B cell (primary cell): ENCODE measurements at regions not wholly inside any gene's neighbourhood (a gene's known extent, or its start where the extent isn't known, plus 50 kb on each side); places are given as distances from the start of the nearest gene placed in this dataset.

ENCODE experiments used
- ATAC-seq: fragments of 200-7000 bp; cut with Tn5 transposase; one replicate; pipeline ENCODE4 v1.10.0; 2021; ENCODE audit warnings: low read depth, mild to moderate bottlenecking, moderate number of reproducible peaks, moderate library complexity
- CTCF ChIA-PET: fragments of 350-600 bp; sonication (Branson Sonifier 250); formaldehyde crosslinking; loops from one replicate; lab custom pipeline; 2021; ENCODE audit warnings: antibody characterized with exemption, inconsistent platforms; lab: Charles Lee
- POLR2A ChIA-PET: fragments of 350-600 bp; sonication (Branson Sonifier 250); formaldehyde crosslinking; loops from one replicate; lab custom pipeline; 2021; ENCODE audit warnings: antibody characterized with exemption; lab: Charles Lee
- DNase-seq: peaks from one replicate; pipeline ENCODE4 v3.0.0; 2013
- H2AFZ ChIP-seq: 2 replicates; pipeline ENCODE4 v1.6.1; 2012; ENCODE audit warnings: mild to moderate bottlenecking, low read depth, low read length; ENCODE audit not compliant: insufficient read depth, poor library complexity, severe bottlenecking
- H3K27ac ChIP-seq, 2 donors: 1 replicate in 1 of 2; 2 replicates in 1 of 2; pipeline ENCODE4 v1.5.1; 2012 to 2013; ENCODE audit warnings: low read length in 2 of 2, mild to moderate bottlenecking in 2 of 2, moderate library complexity in 1 of 2
- H3K27me3 ChIP-seq, 4 experiments: fragments of 200-600 bp in 1 of 4; sonication (generic) in 1 of 4; replicated peaks in 1 of 4; 1 replicate in 2 of 4; 2 replicates in 2 of 4; pipeline versions ENCODE4 v1.6.1 to v1.7.0; 2013 to 2016; ENCODE audit warnings: low read length in 3 of 4, mild to moderate bottlenecking in 2 of 4, mixed read lengths in 1 of 4, moderate library complexity in 1 of 4; ENCODE audit not compliant: insufficient read depth in 4 of 4, control insufficient read depth in 3 of 4; ENCODE audit errors: control extremely low read depth in 1 of 4
- H3K36me3 ChIP-seq, 2 experiments: replicated peaks in 1 of 2; 1 replicate in 1 of 2; 2 replicates in 1 of 2; pipeline versions ENCODE4 v1.6.1 to v1.7.1; 2013; ENCODE audit warnings: low read length in 1 of 2; ENCODE audit not compliant: insufficient read depth in 2 of 2, control insufficient read depth in 1 of 2; ENCODE audit errors: control extremely low read depth in 1 of 2, extremely low read depth in 1 of 2
- H3K4me1 ChIP-seq, 2 donors: fragments of 200-600 bp in 1 of 2; sonication (generic) in 1 of 2; 1 replicate in 1 of 2; 2 replicates in 1 of 2; pipeline versions ENCODE4 v1.5.1 to v1.6.1; 2013 to 2017; ENCODE audit warnings: low read length in 2 of 2; ENCODE audit not compliant: control insufficient read depth in 2 of 2, insufficient read depth in 2 of 2
- H3K4me2 ChIP-seq: replicated peaks from 2 replicates; pipeline ENCODE3; 2012; ENCODE audit warnings: mild to moderate bottlenecking, low read depth, low read length; ENCODE audit not compliant: poor library complexity, severe bottlenecking
- H3K4me3 ChIP-seq, 5 experiments: fragments of 200-600 bp in 1 of 5; sonication (generic) in 1 of 5; 1 replicate in 3 of 5; 2 replicates in 2 of 5; pipeline versions ENCODE4 v1.5.1 to v1.7.0; 2011 to 2016; ENCODE audit warnings: low read length in 4 of 5, mild to moderate bottlenecking in 4 of 5, low read depth in 2 of 5, control low read depth in 1 of 5, moderate library complexity in 1 of 5; ENCODE audit not compliant: insufficient read depth in 1 of 5; ENCODE audit errors: control extremely low read depth in 1 of 5, extremely low read depth in 1 of 5
- H3K79me2 ChIP-seq: fragments of 200-600 bp; sonication (generic); one replicate; pipeline ENCODE4 v1.6.0; 2016; ENCODE audit warnings: low read length; ENCODE audit not compliant: control insufficient read depth, insufficient read depth
- H3K9ac ChIP-seq: fragments of 200-600 bp; sonication (generic); 2 replicates; pipeline ENCODE4 v1.6.1; 2017; ENCODE audit warnings: mild to moderate bottlenecking, low read length, moderate library complexity
- H3K9me3 ChIP-seq, 3 donors: one replicate each; pipeline versions ENCODE4 v1.6.1 to v1.7.1; 2013; ENCODE audit warnings: low read length in 2 of 3; ENCODE audit not compliant: control insufficient read depth in 2 of 3, insufficient read depth in 1 of 3; ENCODE audit errors: control extremely low read depth in 1 of 3
- H4K20me1 ChIP-seq: 2 replicates; pipeline ENCODE4 v1.6.0; 2012; ENCODE audit warnings: mild to moderate bottlenecking, low read length; ENCODE audit not compliant: insufficient read depth, control insufficient read depth, poor library complexity, severe bottlenecking
- H3K27ac Mint-ChIP-seq: one replicate; pipeline ENCODE4 v1.8.0; 2021; ENCODE audit warnings: mixed read lengths
- H3K27me3 Mint-ChIP-seq: one replicate; pipeline ENCODE4 v1.8.0; 2021; ENCODE audit warnings: mixed read lengths
- H3K4me1 Mint-ChIP-seq: one replicate; pipeline ENCODE4 v1.8.0; 2021; ENCODE audit warnings: mixed read lengths
- H3K4me3 Mint-ChIP-seq: one replicate; pipeline ENCODE4 v1.8.0; 2021; ENCODE audit warnings: mixed read lengths
- H3K9me3 Mint-ChIP-seq: one replicate; pipeline ENCODE4 v1.8.0; 2022; ENCODE audit warnings: mixed read lengths; ENCODE audit not compliant: insufficient read depth
- CTCF ChIP-seq: fragments of 200-600 bp; IDR thresholded peaks from one replicate; pipeline ENCODE4 v1.8.0; 2022; ENCODE audit warnings: antibody characterized with exemption, mild to moderate bottlenecking
- EZH2 ChIP-seq: IDR thresholded peaks from 2 replicates; pipeline ENCODE4 v1.6.1; 2012; ENCODE audit warnings: borderline replicate concordance, low read depth, mild to moderate bottlenecking, moderate library complexity, low read length; ENCODE audit not compliant: insufficient read depth, poor library complexity, severe bottlenecking
- WGBS: methylation state at CpG from one replicate; pipeline ENCODE4 v1.1.5; 2013; ENCODE audit warnings: missing lambda C conversion rate; ENCODE audit not compliant: insufficient coverage; 5-methylcytosine and 5-hydroxymethylcytosine counted together
- intact Hi-C: fragments of 100-400 bp; cut with micrococcal nuclease; formaldehyde crosslinking; loops from one replicate; pipeline ENCODE4 v1.10.0; 2022

- no peak overlapping the region for H2AFZ ChIP-seq
- no peaks in the 10 kb centered on the region for H3K9me3 ChIP-seq
- 85% methylated on average over 5 of the region's 6 CpGs for whole genome bisulfite sequencing
- H3K27ac Mint-ChIP-seq, result no peak overlapping the region
- TF ChIP-seq CTCF (no peak), EZH2 (no peak)
- H3K27me3 Mint-ChIP-seq, result no peaks in the 10 kb centered on the region
- no peaks in the 10 kb centered on the region for H3K4me1 ChIP-seq
- H3K36me3 ChIP-seq, result no peaks in the 10 kb centered on the region
- no peaks in the 10 kb centered on the region for H3K27me3 ChIP-seq
- H3K79me2 ChIP-seq, result no peaks in the 10 kb centered on the region
- H3K9ac ChIP-seq, result no peak overlapping the region
- no peaks in the 10 kb centered on the region for H4K20me1 ChIP-seq
- peaks cover 5% of the 10 kb centered on the region for H3K9me3 Mint-ChIP-seq
- ATAC-seq (no peak), DNase-seq (no peak)
- no peak overlapping the region for H3K27ac ChIP-seq
- H3K4me2 ChIP-seq, result no peak overlapping the region
- POLR2A ChIA-PET, result no interaction called here
- intact Hi-C loops, result no loop called here
- no peak overlapping the region for H3K4me3 ChIP-seq
- H3K4me3 Mint-ChIP-seq, result no peak overlapping the region
- CTCF ChIA-PET, result no interaction called here
- H3K4me1 Mint-ChIP-seq, result no peaks in the 10 kb centered on the region
These were observed 248.8 kb upstream of the AZI2 start for GRCh38 chr3:28597452-28597851.

GRCh38 chr3:28598165-28598564 is 249.5 kb upstream of the AZI2 start:
- no peak overlapping the region for H3K4me3 ChIP-seq

More at GRCh38 chr3:28598165-28598564, 249.5 kb upstream of the AZI2 start:
- no peak overlapping the region for H3K27ac ChIP-seq
- no peaks in the 10 kb centered on the region for H3K4me1 ChIP-seq
- WGBS, result 75% methylated on average over 4 of the region's 4 CpGs
- no peaks in the 10 kb centered on the region for H3K36me3 ChIP-seq
- no peaks in the 10 kb centered on the region for H3K9me3 ChIP-seq
- peaks cover 5% of the 10 kb centered on the region for H3K9me3 Mint-ChIP-seq
- no peak overlapping the region for H3K4me3 Mint-ChIP-seq
- ChIA-PET CTCF (interaction anchor here (0.6 kb wide), 1 partner anchor 47 kb away, joined by 3 read pairs; no protein-coding TSS in a partner anchor), POLR2A (no interaction called here)
- ATAC-seq (no peak), DNase-seq (no peak)
- H3K79me2 ChIP-seq, result no peaks in the 10 kb centered on the region
- no peak overlapping the region for H2AFZ ChIP-seq
- H3K4me1 Mint-ChIP-seq, result no peaks in the 10 kb centered on the region
- no peak overlapping the region for H3K4me2 ChIP-seq
- H3K9ac ChIP-seq, result no peak overlapping the region
- H3K27me3 ChIP-seq, result no peaks in the 10 kb centered on the region
- H4K20me1 ChIP-seq, result no peaks in the 10 kb centered on the region
- no peaks in the 10 kb centered on the region for H3K27me3 Mint-ChIP-seq
- H3K27ac Mint-ChIP-seq, result no peak overlapping the region
- intact Hi-C loops, result no loop called here
- TF ChIP-seq EZH2 (no peak), CTCF (no peak)
